ENCODE measurements at regions not wholly inside any gene's neighbourhood (a gene's known extent, or its start where the extent isn't known, plus 50 kb on each side); places are given as distances from the start of the nearest gene placed in this dataset.

DNA sequence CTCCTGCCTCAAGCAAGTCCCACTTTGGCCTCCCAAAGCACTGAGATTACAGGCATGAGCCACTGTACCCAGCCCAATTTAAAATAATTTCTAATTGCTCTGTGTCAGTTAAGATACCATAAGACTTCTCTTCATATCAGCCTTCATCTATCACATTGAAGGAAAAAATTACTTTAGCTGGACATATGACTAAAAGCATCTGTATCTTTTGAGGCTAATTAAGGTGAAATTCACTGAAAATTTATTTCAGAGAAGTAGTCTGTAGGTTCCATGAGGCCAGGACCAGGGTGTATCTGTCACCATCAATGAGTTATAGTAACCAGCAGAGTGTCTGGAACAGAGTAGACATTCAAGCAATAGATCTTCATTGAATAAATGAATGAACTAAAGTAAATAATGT is 205.2 kb upstream of the PHYHIPL start:
- no peak for TF ChIP-seq CTCF (IDR thresholded peaks at IDR 0.05)
- TF ChIP-seq EZH2 (IDR thresholded peaks at IDR 0.05; ENCODE audit: borderline replicate concordance, insufficient read depth, low read depth, low read length, poor library complexity, severe bottlenecking) = no peak

Data from B cell (primary cell).